LHCN-M2 (cell line): ENCODE measurements at regions not wholly inside any gene's neighbourhood (a gene's known extent, or its start where the extent isn't known, plus 50 kb on each side); places are given as distances from the start of the nearest gene placed in this dataset.

Source experiments
- DNase-seq: peaks from one replicate; pipeline ENCODE4 v3.0.0-alpha.2; 2012; ENCODE audit warnings: low read depth

GRCh38 chr3:117926819-117927218 is 1107.8 kb downstream of the IGSF11 start:
- no peak for DNase-seq

GRCh38 chr3:117927825-117928224 is 1106.8 kb downstream of the IGSF11 start:
- no peak for DNase-seq

GRCh38 chr3:117928836-117929235 is 1105.8 kb downstream of the IGSF11 start:
- DNase-seq, result no peak

GRCh38 chr3:117932441-117932840 is 1102.2 kb downstream of the IGSF11 start:
- DNase-seq, result no peak

GRCh38 chr3:117936159-117936558 is 1098.5 kb downstream of the IGSF11 start:
- DNase-seq, result no peak

GRCh38 chr3:117938974-117939373 is 1095.7 kb downstream of the IGSF11 start:
- no peak for DNase-seq

- DNase-seq, result no peak
Measured at GRCh38 chr3:117939425-117940027, 1095.1 kb downstream of the IGSF11 start.

- DNase-seq, result no peak
Measured at GRCh38 chr3:117941015-117941414, 1093.6 kb downstream of the IGSF11 start.

GRCh38 chr3:117941756-117942155 is 1092.9 kb downstream of the IGSF11 start:
- no peak for DNase-seq

- DNase-seq, result no peak
Measured at GRCh38 chr3:117954131-117954530, 1080.5 kb downstream of the IGSF11 start.

- DNase-seq, result no peak
Measured at GRCh38 chr3:117955196-117955595, 1079.5 kb downstream of the IGSF11 start.

- DNase-seq, result no peak
Measured at GRCh38 chr3:117958027-117958426, 1076.6 kb downstream of the IGSF11 start.

- DNase-seq, result no peak
Measured at GRCh38 chr3:117962750-117963149, 1071.9 kb downstream of the IGSF11 start.

GRCh38 chr3:117963858-117964257 is 1070.8 kb downstream of the IGSF11 start:
- no peak for DNase-seq

- DNase-seq, result no peak
Measured at GRCh38 chr3:117964814-117965213, 1069.8 kb downstream of the IGSF11 start.

GRCh38 chr3:117977504-117978228 is 1057.0 kb downstream of the IGSF11 start:
- DNase-seq, result no peak

- DNase-seq, result no peak
Measured at GRCh38 chr3:117979466-117979865, 1055.2 kb downstream of the IGSF11 start.

GRCh38 chr3:117987256-117987655 is 1047.4 kb downstream of the IGSF11 start:
- DNase-seq, result no peak

GRCh38 chr3:117989982-117990381 is 1044.7 kb downstream of the IGSF11 start:
- DNase-seq, result no peak

GRCh38 chr3:117990627-117991026 is 1044.0 kb downstream of the IGSF11 start:
- no peak for DNase-seq

GRCh38 chr3:117995842-117996437 is 1038.7 kb downstream of the IGSF11 start:
- DNase-seq, result no peak

GRCh38 chr3:117997201-117998049 is 1037.2 kb downstream of the IGSF11 start:
- DNase-seq, result peak; percentile 54
